CD14-positive monocyte (primary cell): ENCODE measurements at regions not wholly inside any gene's neighbourhood (a gene's known extent, or its start where the extent isn't known, plus 50 kb on each side); places are given as distances from the start of the nearest gene placed in this dataset.

ENCODE experiments used
- DNase-seq, 3 donors: peaks; one replicate each; pipeline ENCODE4 v3.0.0-alpha.2; 2011 to 2022
- H2AFZ ChIP-seq: 2 replicates; pipeline ENCODE4 v1.6.0; 2012; ENCODE audit warnings: mild to moderate bottlenecking, low read depth, low read length, inconsistent platforms; ENCODE audit not compliant: insufficient read depth, poor library complexity, severe bottlenecking
- H3K27ac ChIP-seq, 2 donors: 1 replicate in 1 of 2; 2 replicates in 1 of 2; pipeline ENCODE4 v1.5.1; 2012 to 2013; ENCODE audit warnings: low read length in 2 of 2, control low read depth in 1 of 2, inconsistent platforms in 1 of 2, low read depth in 1 of 2, mild to moderate bottlenecking in 1 of 2
- H3K27me3 ChIP-seq, 2 donors: one replicate each; pipeline versions ENCODE4 v1.6.0 to v1.6.1; 2011 to 2013; ENCODE audit warnings: low read length in 2 of 2; ENCODE audit not compliant: control insufficient read depth in 2 of 2, insufficient read depth in 2 of 2
- H3K36me3 ChIP-seq, 2 donors: replicated peaks in 1 of 2; 1 replicate in 1 of 2; 2 replicates in 1 of 2; pipeline versions ENCODE4 v1.5.1 to v1.6.1; 2012 to 2013; ENCODE audit warnings: low read length in 2 of 2, control low read depth in 1 of 2, inconsistent platforms in 1 of 2, mild to moderate bottlenecking in 1 of 2; ENCODE audit not compliant: insufficient read depth in 2 of 2, control insufficient read depth in 1 of 2
- H3K4me1 ChIP-seq, 2 donors: 1 replicate in 1 of 2; 2 replicates in 1 of 2; pipeline versions ENCODE4 v1.5.1 to v1.6.1; 2012 to 2013; ENCODE audit warnings: low read length in 2 of 2, control low read depth in 1 of 2, inconsistent platforms in 1 of 2, mild to moderate bottlenecking in 1 of 2, moderate library complexity in 1 of 2; ENCODE audit not compliant: insufficient read depth in 2 of 2, control insufficient read depth in 1 of 2
- H3K4me2 ChIP-seq: replicated peaks from 2 replicates; pipeline ENCODE3; 2012; ENCODE audit warnings: low read length, moderate library complexity, mild to moderate bottlenecking; ENCODE audit not compliant: poor library complexity, severe bottlenecking; ENCODE audit errors: extremely low read depth
- H3K4me3 ChIP-seq, 3 experiments: fragments of 200-600 bp in 1 of 3; sonication (generic) in 1 of 3; replicated peaks in 1 of 3; 1 replicate in 2 of 3; 2 replicates in 1 of 3; pipeline ENCODE4 v1.5.1; 2011 to 2013; ENCODE audit warnings: low read length in 3 of 3, mild to moderate bottlenecking in 3 of 3, control low read depth in 2 of 3, low read depth in 2 of 3, inconsistent platforms in 1 of 3, moderate library complexity in 1 of 3
- H3K79me2 ChIP-seq: 2 replicates; pipeline ENCODE4 v1.6.0; 2012; ENCODE audit warnings: mild to moderate bottlenecking, control low read depth, inconsistent platforms, low read length, moderate library complexity; ENCODE audit not compliant: insufficient read depth
- H3K9ac ChIP-seq: 2 replicates; pipeline ENCODE4 v1.6.0; 2017; ENCODE audit warnings: low read length, mild to moderate bottlenecking; ENCODE audit not compliant: insufficient read depth, poor library complexity, severe bottlenecking
- H3K9me3 ChIP-seq, 2 donors: replicated peaks in 1 of 2; 1 replicate in 1 of 2; 2 replicates in 1 of 2; pipeline versions ENCODE4 v1.5.1 to v1.6.1; 2012 to 2013; ENCODE audit warnings: low read length in 2 of 2, control low read depth in 1 of 2; ENCODE audit not compliant: control insufficient read depth in 1 of 2, insufficient read depth in 1 of 2
- H4K20me1 ChIP-seq: 2 replicates; pipeline ENCODE4 v1.6.0; 2012; ENCODE audit warnings: mild to moderate bottlenecking, low read length, control low read depth, moderate library complexity; ENCODE audit not compliant: insufficient read depth
- H3K27ac Mint-ChIP-seq, 7 donors: one replicate each; pipeline ENCODE4 v1.8.0; 2020; ENCODE audit warnings: mild to moderate bottlenecking in 7 of 7, mixed read lengths in 7 of 7, moderate library complexity in 6 of 7, inconsistent platforms in 2 of 7
- H3K27me3 Mint-ChIP-seq, 3 donors: one replicate each; pipeline ENCODE4 v1.8.0; 2021 to 2022; ENCODE audit warnings: low read depth in 3 of 3, mild to moderate bottlenecking in 3 of 3, mixed read lengths in 3 of 3, moderate library complexity in 3 of 3, inconsistent platforms in 1 of 3
- H3K36me3 Mint-ChIP-seq, 2 donors: one replicate each; pipeline ENCODE4 v1.8.0; 2020; ENCODE audit warnings: mixed read lengths in 2 of 2, inconsistent platforms in 1 of 2, mild to moderate bottlenecking in 1 of 2
- H3K4me1 Mint-ChIP-seq: one replicate; pipeline ENCODE4 v1.8.0; 2020; ENCODE audit warnings: mild to moderate bottlenecking, mixed read lengths
- H3K4me3 Mint-ChIP-seq, 2 donors: one replicate each; pipeline ENCODE4 v1.8.0; 2020; ENCODE audit warnings: mild to moderate bottlenecking in 2 of 2, mixed read lengths in 2 of 2, moderate library complexity in 1 of 2
- H3K9me3 Mint-ChIP-seq, 7 donors: one replicate each; pipeline ENCODE4 v1.8.0; 2020 to 2022; ENCODE audit warnings: mixed read lengths in 7 of 7, mild to moderate bottlenecking in 6 of 7, moderate library complexity in 6 of 7, inconsistent platforms in 2 of 7
- CTCF ChIP-seq: fragments of 200-600 bp; IDR thresholded peaks from one replicate; pipeline ENCODE4 v1.8.0; 2022; ENCODE audit warnings: antibody characterized with exemption, mild to moderate bottlenecking
- WGBS: methylation state at CpG from one replicate; pipeline ENCODE4 v1.1.5; 2013; ENCODE audit warnings: missing lambda C conversion rate; ENCODE audit not compliant: insufficient coverage; 5-methylcytosine and 5-hydroxymethylcytosine counted together
- intact Hi-C, 2 donors: fragments of 100-400 bp; cut with micrococcal nuclease; formaldehyde crosslinking; loops; one replicate each; pipeline versions ENCODE4 v1.15.0 to v1.15.1; 2023

GRCh38 chr1:113282893-113283285 lies 107.4 kb upstream of the MAGI3 start:
- intact Hi-C loops = no loop called here
- Histone ChIP-seq H3K36me3 (no peaks in the 10 kb centered on the region), H3K27me3 (no peaks in the 10 kb centered on the region), H3K9me3 (no peaks in the 10 kb centered on the region), H3K4me1 (no peaks in the 10 kb centered on the region), H4K20me1 (no peaks in the 10 kb centered on the region), H3K4me3 (no peak overlapping the region), H3K79me2 (no peaks in the 10 kb centered on the region), H3K4me2 (no peak overlapping the region), H3K27ac (no peak overlapping the region), H2AFZ (no peak overlapping the region), H3K9ac (no peak overlapping the region)
- Mint-ChIP-seq H3K4me3 (no peak overlapping the region), H3K9me3 (peaks cover 0 to 10% (median 0%) of the 10 kb centered on the region in 7 donors), H3K27me3 (peaks cover 3 to 11% (median 6%) of the 10 kb centered on the region in 3 donors), H3K36me3 (no peaks in the 10 kb centered on the region), H3K4me1 (no peaks in the 10 kb centered on the region), H3K27ac (no peak overlapping the region)
- no peak for DNase-seq
- 91% methylated on average over 7 of the region's 11 CpGs for WGBS
- TF ChIP-seq CTCF = no peak

GRCh38 chr1:113283914-113284313 lies 106.4 kb upstream of the MAGI3 start:
- Mint-ChIP-seq H3K9me3 (peaks cover 0 to 10% (median 0%) of the 10 kb centered on the region in 7 donors), H3K4me3 (no peak overlapping the region), H3K27me3 (peaks cover 3 to 11% (median 6%) of the 10 kb centered on the region in 3 donors), H3K4me1 (no peaks in the 10 kb centered on the region), H3K36me3 (no peaks in the 10 kb centered on the region), H3K27ac (no peak overlapping the region)
- Histone ChIP-seq H3K79me2 (no peaks in the 10 kb centered on the region), H3K4me1 (no peaks in the 10 kb centered on the region), H3K4me3 (no peak overlapping the region), H3K36me3 (no peaks in the 10 kb centered on the region), H3K27ac (no peak overlapping the region), H3K27me3 (no peaks in the 10 kb centered on the region), H4K20me1 (no peaks in the 10 kb centered on the region), H3K4me2 (no peak overlapping the region), H3K9ac (no peak overlapping the region), H2AFZ (no peak overlapping the region), H3K9me3 (no peaks in the 10 kb centered on the region)
- no peak for DNase-seq
- TF ChIP-seq CTCF = no peak
- intact Hi-C loops = no loop called here
